Psoas muscle (tissue), 7 donors: ENCODE measurements at regions not wholly inside any gene's neighbourhood (a gene's known extent, or its start where the extent isn't known, plus 50 kb on each side); places are given as distances from the start of the nearest gene placed in this dataset.

ENCODE experiments used
- ATAC-seq, 4 donors: fragments of 200-7000 bp; cut with Tn5 transposase; one replicate each; pipeline ENCODE4 v1.9.1; 2020; ENCODE audit warnings: moderate library complexity in 3 of 4, mild to moderate bottlenecking in 2 of 4
- DNase-seq, 2 donors: peaks; one replicate each; pipeline ENCODE4 v3.0.0-alpha.2; 2020
- H3K27ac ChIP-seq: fragments of 200-600 bp; one replicate; pipeline ENCODE4 v1.8.0; 2022
- H3K27me3 ChIP-seq, 3 donors: fragments of 200-600 bp in 1 of 3; one replicate each; pipeline versions ENCODE4 v1.6.1 to v1.8.0; 2013 to 2022; ENCODE audit warnings: low read length in 2 of 3, mild to moderate bottlenecking in 2 of 3, moderate library complexity in 1 of 3; ENCODE audit not compliant: insufficient read depth in 3 of 3
- H3K36me3 ChIP-seq, 2 donors: fragments of 200-600 bp in 1 of 2; one replicate each; pipeline versions ENCODE4 v1.6.1 to v1.8.0; 2013 to 2022; ENCODE audit warnings: low read depth in 1 of 2, mild to moderate bottlenecking in 1 of 2, moderate library complexity in 1 of 2; ENCODE audit not compliant: insufficient read depth in 1 of 2
- H3K4me1 ChIP-seq: fragments of 200-600 bp; one replicate; pipeline ENCODE4 v1.8.0; 2022
- H3K4me3 ChIP-seq: fragments of 200-600 bp; one replicate; pipeline ENCODE4 v1.8.0; 2022; ENCODE audit warnings: mild to moderate bottlenecking
- H3K9me3 ChIP-seq: fragments of 200-600 bp; one replicate; pipeline ENCODE4 v1.8.0; 2022
- CTCF ChIP-seq: fragments of 200-600 bp; IDR thresholded peaks from one replicate; pipeline ENCODE4 v1.8.0; 2022; ENCODE audit warnings: antibody characterized with exemption
- WGBS, 3 donors: extraction: QIAGEN DNeasy Blood & Tissue Kit; methylation state at CpG; one replicate each; pipeline versions ENCODE4 v1.1.6 to v1.1.7; 2013; 5-methylcytosine and 5-hydroxymethylcytosine counted together
- intact Hi-C, 2 donors: fragments of 100-400 bp; cut with DNase I; formaldehyde crosslinking; loops; one replicate each; pipeline versions ENCODE4 v1.11.0 to v1.14.2; 2022
- donor health status: healthy with polysubstance abuse.
- donor health status: DM: no; HTN: no; CAD: no; lungs with moderate emphysema.
- donor health status: Bipolar disorder and iron deficiency.
- donor health status: healthy.
- donor health status: DM: yes; HTN: yes; CAD: no.
- donor health status: DM: no; HTN: no; CAD: no.
- donor health status: DM: yes; HTN: yes; CAD: no.

GRCh38 chr10:7026818-7027217 lies 384.0 kb downstream of the SFMBT2 start:
- Histone ChIP-seq H3K4me1 (no peaks in the 10 kb centered on the region), H3K27me3 (peaks cover 0 to 3% (median 0%) of the 10 kb centered on the region in 3 donors), H3K36me3 (no peaks in the 10 kb centered on the region), H3K27ac (no peak overlapping the region), H3K4me3 (no peak overlapping the region), H3K9me3 (peaks cover 4% of the 10 kb centered on the region)
- 86 to 87% (median 86%) methylated on average over 4 of the region's 4 CpGs for WGBS, 3 donors
- intact Hi-C loops: no loop called here
- ATAC-seq (no peak), DNase-seq (no peak)
- no peak for TF ChIP-seq CTCF

DNA sequence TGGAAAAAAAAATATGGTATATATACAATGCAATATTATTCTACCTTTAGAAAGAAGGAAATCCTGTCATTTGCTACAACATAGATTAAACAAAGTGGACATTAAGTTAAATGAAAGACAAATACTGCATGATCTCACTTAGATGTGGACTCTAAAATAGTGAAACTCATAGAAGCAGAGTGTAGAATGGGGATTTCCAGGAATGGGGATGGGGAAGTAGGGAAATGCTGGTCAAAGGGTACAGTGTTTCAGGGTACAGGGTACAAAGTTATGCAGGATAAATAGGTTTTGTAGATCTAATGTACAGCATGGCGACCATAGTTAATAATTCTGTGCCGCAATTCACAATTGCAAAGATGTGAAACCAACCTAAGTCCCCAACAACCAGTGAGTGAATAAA lies 385.5 kb downstream of the SFMBT2 start:
- peaks cover 4% of the 10 kb centered on the region for H3K9me3 ChIP-seq
- TF ChIP-seq CTCF: no peak
- no peaks in the 10 kb centered on the region for H3K27me3 ChIP-seq
- no peaks in the 10 kb centered on the region for H3K4me1 ChIP-seq
- H3K4me3 ChIP-seq: no peak overlapping the region
- ATAC-seq: no peak
- H3K27ac ChIP-seq: no peak overlapping the region
- 94 to 98% (median 95%) methylated on average over 2 of the region's 2 CpGs for WGBS, 3 donors
- no peak for DNase-seq
- H3K36me3 ChIP-seq: no peaks in the 10 kb centered on the region
- intact Hi-C loops: no loop called here

DNA sequence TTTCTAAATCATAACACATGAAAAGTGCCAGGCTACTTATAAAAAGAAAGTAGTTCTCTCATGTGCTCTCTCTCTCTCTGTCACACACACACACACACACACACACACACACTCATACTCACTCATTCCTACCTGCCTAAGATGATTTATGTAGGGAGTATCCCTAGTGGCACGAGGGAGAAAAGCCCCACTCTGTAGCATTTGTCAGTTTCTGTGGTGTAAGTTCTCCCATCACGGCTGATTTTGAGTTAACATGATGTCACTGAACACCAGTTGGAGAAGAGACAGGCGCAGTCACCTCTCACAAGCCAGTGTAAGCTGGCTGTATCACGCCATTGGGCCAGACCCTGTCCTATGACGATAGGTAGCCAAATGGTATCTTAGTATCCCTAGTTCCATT lies 395.4 kb downstream of the SFMBT2 start:
- Histone ChIP-seq H3K9me3 (no peaks in the 10 kb centered on the region), H3K36me3 (no peaks in the 10 kb centered on the region), H3K4me3 (no peak overlapping the region), H3K27me3 (peaks cover 0 to 3% (median 0%) of the 10 kb centered on the region in 3 donors), H3K27ac (no peak overlapping the region), H3K4me1 (no peaks in the 10 kb centered on the region)
- no peak for ATAC-seq
- intact Hi-C loops: no loop called here
- no peak for TF ChIP-seq CTCF
- 42 to 46% (median 45%) methylated on average over 5 of the region's 5 CpGs for WGBS, 3 donors
- no peak for DNase-seq

GRCh38 chr10:7014721-7015120 lies 396.1 kb downstream of the SFMBT2 start:
- intact Hi-C loops: no loop called here
- no peak overlapping the region for H3K4me3 ChIP-seq
- no peak for DNase-seq

More at GRCh38 chr10:7014721-7015120, 396.1 kb downstream of the SFMBT2 start:
- Histone ChIP-seq H3K4me1 (no peaks in the 10 kb centered on the region), H3K27me3 (peaks cover 0 to 3% (median 0%) of the 10 kb centered on the region in 3 donors), H3K9me3 (no peaks in the 10 kb centered on the region), H3K27ac (no peak overlapping the region), H3K36me3 (no peaks in the 10 kb centered on the region)
- no peak for ATAC-seq
- TF ChIP-seq CTCF: no peak
- WGBS, 3 donors: 66 to 76% (median 72%) methylated on average over 4 of the region's 4 CpGs
